GM12878 (cell line): ENCODE measurements at regions not wholly inside any gene's neighbourhood (a gene's known extent, or its start where the extent isn't known, plus 50 kb on each side); places are given as distances from the start of the nearest gene placed in this dataset.
A peak's percentile ranks its signal among the peaks of the same experiment; 100 is the strongest.

Experiments
- ATAC-seq: fragments of 200-7000 bp; cut with Tn5 transposase; 3 replicates; pipeline ENCODE4 v1.9.1; 2020; ENCODE audit warnings: mild to moderate bottlenecking, moderate library complexity
- BruUV-seq: library from RNA; stranded (reverse); fragments of 400-500 nt; replicated peaks from 2 replicates; lab custom pipeline; 2021; lab: Mats Ljungman, UMichigan
- CTCF ChIA-PET: fragments of 300-600 bp; sonication (Branson Sonifier 250); formaldehyde crosslinking; extraction: SDS; loops from one replicate; lab custom pipeline; 2021; ENCODE audit warnings: inconsistent platforms; lab: Yijun Ruan, JAX
- POLR2A ChIA-PET: fragments of 350-600 bp; formaldehyde crosslinking; extraction: SDS; loops from one replicate; lab custom pipeline; 2021; ENCODE audit warnings: inconsistent platforms; lab: Charles Lee
- RAD21 ChIA-PET: fragments of 300-600 bp; sonication (Branson Sonifier 250); formaldehyde crosslinking; loops from one replicate; lab custom pipeline; 2023; ENCODE audit warnings: antibody characterized with exemption; ENCODE audit not compliant: unreplicated experiment; lab: Charles Lee
- SMC1A ChIA-PET: fragments of 300-600 bp; sonication (Branson Sonifier 250); formaldehyde crosslinking; loops from one replicate; lab custom pipeline; 2023; ENCODE audit not compliant: unreplicated experiment, uncharacterized antibody; lab: Charles Lee
- DNase-seq: peaks from one replicate; pipeline ENCODE4 v3.0.0-alpha.2; 2011; ENCODE audit warnings: low read depth, low spot score
- FAIRE-seq: peaks from 3 replicates; lab custom pipeline; 2011; peaks lifted over from hg19 to GRCh38; lab: Jason Lieb, UNC
- H2AFZ ChIP-seq: 2 replicates; pipeline ENCODE4 v1.6.0; 2011; ENCODE audit warnings: low read depth, low read length, control low read depth; ENCODE audit not compliant: control insufficient read depth
- H3K27ac ChIP-seq: 2 replicates; pipeline ENCODE4 v1.5.1; 2011; ENCODE audit warnings: control low read depth; ENCODE audit not compliant: control insufficient read depth, insufficient read depth
- H3K27me3 ChIP-seq, 2 experiments: replicated peaks in 1 of 2; 2 replicates each; pipeline versions ENCODE4 v1.6.0 to v1.6.1; 2011; ENCODE audit warnings: low read length in 1 of 2; ENCODE audit not compliant: control insufficient read depth in 2 of 2, insufficient read depth in 2 of 2
- H3K36me3 ChIP-seq, 2 experiments: 2 replicates each; pipeline ENCODE4 v1.5.1; 2011; ENCODE audit warnings: low read length in 1 of 2; ENCODE audit not compliant: control insufficient read depth in 2 of 2, insufficient read depth in 2 of 2
- H3K4me1 ChIP-seq: 2 replicates; pipeline ENCODE4 v1.6.1; 2011; ENCODE audit warnings: mild to moderate bottlenecking, low read length, moderate library complexity, mixed read lengths; ENCODE audit not compliant: control insufficient read depth, insufficient read depth
- H3K4me2 ChIP-seq: 2 replicates; pipeline ENCODE4 v1.6.0; 2011; ENCODE audit warnings: control low read depth; ENCODE audit not compliant: control insufficient read depth, insufficient read depth
- H3K4me3 ChIP-seq: fragments of 200-600 bp; sonication (generic); 2 replicates; pipeline ENCODE4 v1.5.1; 2016
- H3K79me2 ChIP-seq: 2 replicates; pipeline ENCODE4 v1.6.0; 2011; ENCODE audit warnings: low read length; ENCODE audit not compliant: control insufficient read depth, insufficient read depth
- H3K9ac ChIP-seq: 2 replicates; pipeline ENCODE4 v1.8.0; 2011; ENCODE audit warnings: low read length, control low read depth, mixed read lengths; ENCODE audit not compliant: control insufficient read depth, insufficient read depth
- H3K9me3 ChIP-seq: replicated peaks from 3 replicates; pipeline ENCODE4 v1.5.1; 2011; ENCODE audit warnings: mild to moderate bottlenecking, low read length; ENCODE audit not compliant: control insufficient read depth, insufficient read depth
- H4K20me1 ChIP-seq: 2 replicates; pipeline ENCODE4 v1.6.0; 2011; ENCODE audit not compliant: control insufficient read depth, insufficient read depth
- CHD1 ChIP-seq: IDR thresholded peaks from 2 replicates; pipeline ENCODE4 v1.6.1; 2012; ENCODE audit warnings: low read depth, low read length, improper control_type of control experiment
- EZH2 ChIP-seq: IDR thresholded peaks from 2 replicates; pipeline ENCODE4 v1.6.1; 2012; ENCODE audit warnings: low read depth, mild to moderate bottlenecking, control low read depth, inconsistent platforms, low read length, borderline replicate concordance; ENCODE audit not compliant: control insufficient read depth
- GATAD2B ChIP-seq: fragments of 450-650 bp; conservative IDR thresholded peaks from 2 replicates; pipeline ENCODE4 v1.6.1; 2017; ENCODE audit warnings: low read depth, mild to moderate bottlenecking, moderate library complexity
- HDGF ChIP-seq: fragments of 450-650 bp; IDR thresholded peaks from 2 replicates; pipeline ENCODE4 v1.6.1; 2016; ENCODE audit warnings: antibody characterized with exemption
- MLLT1 ChIP-seq: fragments of 450-650 bp; IDR thresholded peaks from 2 replicates; pipeline ENCODE4 v1.6.1; 2016; ENCODE audit warnings: mild to moderate bottlenecking
- MTA2 ChIP-seq: fragments of 450-650 bp; IDR thresholded peaks from 2 replicates; pipeline ENCODE4 v1.6.1; 2016; ENCODE audit warnings: low read depth, mild to moderate bottlenecking, moderate library complexity
- NBN ChIP-seq: fragments of 450-650 bp; IDR thresholded peaks from 2 replicates; pipeline ENCODE4 v1.6.1; 2016
- PBX3 ChIP-seq: IDR thresholded peaks from 2 replicates; pipeline ENCODE4 v1.6.1; 2011; ENCODE audit warnings: mild to moderate bottlenecking, low read depth, low read length, moderate library complexity; ENCODE audit not compliant: insufficient replicate concordance
- PKNOX1 ChIP-seq: fragments of 450-650 bp; IDR thresholded peaks from 2 replicates; pipeline ENCODE4 v1.6.1; 2016; ENCODE audit warnings: mild to moderate bottlenecking
- POLR2AphosphoS5 ChIP-seq: IDR thresholded peaks from 2 replicates; pipeline ENCODE4 v1.6.1; 2011; ENCODE audit warnings: mild to moderate bottlenecking, low read length, inconsistent platforms
- YBX1 ChIP-seq: fragments of 450-650 bp; IDR thresholded peaks from 2 replicates; pipeline ENCODE4 v1.6.1; 2016; ENCODE audit warnings: antibody characterized with exemption
- ZNF687 ChIP-seq: fragments of 450-650 bp; IDR thresholded peaks from 2 replicates; pipeline ENCODE4 v1.6.1; 2017; ENCODE audit warnings: mild to moderate bottlenecking, moderate library complexity
- whole genome bisulfite sequencing: methylation state at CpG from one replicate; pipeline ENCODE4 v1.1.6; 2016; ENCODE audit warnings: low lambda C conversion rate; ENCODE audit not compliant: insufficient replicate concordance, insufficient coverage; ENCODE audit errors: missing lambda C conversion rate; 5-methylcytosine and 5-hydroxymethylcytosine counted together
- in situ Hi-C: fragments of 300-500 bp; cut with MboI; formaldehyde crosslinking; loops from 9 replicates; pipeline ENCODE4 v1.14.3; 2018; ENCODE audit warnings: mixed read lengths
- intact Hi-C: fragments of 100-400 bp; cut with micrococcal nuclease; formaldehyde crosslinking; loops from one replicate; pipeline ENCODE4 v1.14.2; 2022; ENCODE audit not compliant: unreplicated experiment

- peak; percentile 10 for TF ChIP-seq PBX3
- TF ChIP-seq CHD1 = no peak
- TF ChIP-seq, all 136 proteins: peak for 21
Measured at GRCh38 chr1:25037174-25038074, 107.3 kb upstream of the RUNX3 start (continued).

GRCh38 chr1:25036117-25036546 lies 106.1 kb upstream of the RUNX3 start:
- Histone ChIP-seq H4K20me1 (no peaks in the 10 kb centered on the region), H3K4me2 (no peak overlapping the region), H3K27ac (no peak overlapping the region), H3K27me3 (no peaks in the 10 kb centered on the region), H3K9ac (no peak overlapping the region), H3K9me3 (no peaks in the 10 kb centered on the region; the same call in 1 of the 3 replicates), H3K4me1 (peaks cover 62% of the 10 kb centered on the region), H3K79me2 (peaks cover 48% of the 10 kb centered on the region), H2AFZ (no peak overlapping the region), H3K36me3 (no peaks in the 10 kb centered on the region; a peak in 1 of 4 replicates), H3K4me3 (no peak overlapping the region)
- TF ChIP-seq GATAD2B (no peak), YBX1 (0 out of 2 replicates have a peak, but pooled peaks have one; percentile 49), POLR2AphosphoS5 (peak; percentile 50; the same call in 1 of the 2 replicates), ZNF687 (no peak), PKNOX1 (0 out of 2 replicates have a peak, but pooled peaks have one; percentile 6), EZH2 (no peak), MTA2 (0 out of 2 replicates have a peak, but pooled peaks have one; percentile 19), HDGF (peak; percentile 99), MLLT1 (peak; percentile 79; the same call in 1 of the 2 replicates), NBN (peak; percentile 83)
- ATAC-seq = no peak
- ChIA-PET SMC1A (interaction anchor here (0.8 to 10.3 kb wide), 18 partner anchors 8 to 187 kb away, joined by 3 to 292 read pairs (median 9); partner anchors contain the start of gene RUNX3), CTCF (interaction anchor here (0.9 to 12.3 kb wide), 28 partner anchors 8 to 196 kb away, joined by 3 to 396 read pairs (median 8); partner anchors contain the start of genes RUNX3 and SYF2), POLR2A (interaction anchor here (1.1 to 8.2 kb wide), 9 partner anchors 13 to 113 kb away, joined by 3 to 169 read pairs (median 6); partner anchors contain the start of gene RUNX3), RAD21 (interaction anchor here (1.1 to 8.9 kb wide), 14 partner anchors 8 to 188 kb away, joined by 3 to 214 read pairs (median 19); partner anchors contain the start of gene RUNX3)
- no TSS peak for BruUV-seq
- FAIRE-seq = no peak
- DNase-seq = no peak
- in situ Hi-C loops = loop anchor here (5.0 kb wide), 1 partner anchor 189 kb away; no protein-coding TSS in a partner anchor
- WGBS = 98% methylated on average over 3 of the region's 3 CpGs
- intact Hi-C loops = loop anchor here (2.0 to 10.0 kb wide), 2 partner anchors 65 to 169 kb away; no protein-coding TSS in a partner anchor
